ENCODE measurements at regions not wholly inside any gene's neighbourhood (a gene's known extent, or its start where the extent isn't known, plus 50 kb on each side); places are given as distances from the start of the nearest gene placed in this dataset.
"Not testable (repeated sequence)": the region's sequence is repeated elsewhere in the genome, so short reads cannot be mapped to it uniquely, and the experiment has no call there.

DNA sequence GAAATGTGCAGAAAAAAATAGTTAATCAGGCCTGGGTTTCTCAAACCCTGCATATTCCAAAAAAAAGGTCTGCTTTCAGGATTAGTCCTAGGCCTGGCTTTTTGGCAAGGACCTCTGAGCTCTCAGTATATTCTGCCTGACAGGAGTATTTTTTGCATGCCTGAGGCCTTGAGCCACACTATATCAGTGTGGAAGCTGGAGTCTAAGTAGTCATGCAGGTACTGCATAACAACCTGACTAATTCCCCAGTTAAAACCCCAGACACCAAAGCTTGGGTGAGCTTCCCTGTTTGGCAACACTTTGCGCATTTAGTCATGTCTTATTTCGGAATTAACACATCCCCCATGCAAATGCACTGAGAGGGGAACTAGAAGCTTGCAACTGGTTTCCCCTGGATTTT lies 359.5 kb downstream of the CETN3 start:
- no peak overlapping the region for H3K9ac ChIP-seq (ENCODE audit: low read length)
- TF ChIP-seq, protein P1, sequence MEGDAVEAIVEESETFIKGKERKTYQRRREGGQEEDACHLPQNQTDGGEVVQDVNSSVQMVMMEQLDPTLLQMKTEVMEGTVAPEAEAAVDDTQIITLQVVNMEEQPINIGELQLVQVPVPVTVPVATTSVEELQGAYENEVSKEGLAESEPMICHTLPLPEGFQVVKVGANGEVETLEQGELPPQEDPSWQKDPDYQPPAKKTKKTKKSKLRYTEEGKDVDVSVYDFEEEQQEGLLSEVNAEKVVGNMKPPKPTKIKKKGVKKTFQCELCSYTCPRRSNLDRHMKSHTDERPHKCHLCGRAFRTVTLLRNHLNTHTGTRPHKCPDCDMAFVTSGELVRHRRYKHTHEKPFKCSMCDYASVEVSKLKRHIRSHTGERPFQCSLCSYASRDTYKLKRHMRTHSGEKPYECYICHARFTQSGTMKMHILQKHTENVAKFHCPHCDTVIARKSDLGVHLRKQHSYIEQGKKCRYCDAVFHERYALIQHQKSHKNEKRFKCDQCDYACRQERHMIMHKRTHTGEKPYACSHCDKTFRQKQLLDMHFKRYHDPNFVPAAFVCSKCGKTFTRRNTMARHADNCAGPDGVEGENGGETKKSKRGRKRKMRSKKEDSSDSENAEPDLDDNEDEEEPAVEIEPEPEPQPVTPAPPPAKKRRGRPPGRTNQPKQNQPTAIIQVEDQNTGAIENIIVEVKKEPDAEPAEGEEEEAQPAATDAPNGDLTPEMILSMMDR (IDR thresholded peaks at IDR 0.05; ENCODE audit: poor library complexity, severe bottlenecking): no peak
- no peak for TF ChIP-seq POLR2AphosphoS5 (IDR thresholded peaks at IDR 0.05)
- no peak for TF ChIP-seq EZH2 (IDR thresholded peaks at IDR 0.05; ENCODE audit: borderline replicate concordance, insufficient read depth, low read length, poor library complexity, severe bottlenecking)
- TF ChIP-seq MXI1 (conservative IDR thresholded peaks at IDR 0.05; ENCODE audit: poor library complexity, severe bottlenecking): no peak
- TF ChIP-seq EP300 (conservative IDR thresholded peaks at IDR 0.05; ENCODE audit: poor library complexity, severe bottlenecking): no peak
- TF ChIP-seq TAF1 (IDR thresholded peaks at IDR 0.05; ENCODE audit: low read depth): no peak
- no peak for TF ChIP-seq RAD21 (conservative IDR thresholded peaks at IDR 0.05)
- TF ChIP-seq, protein P2, sequence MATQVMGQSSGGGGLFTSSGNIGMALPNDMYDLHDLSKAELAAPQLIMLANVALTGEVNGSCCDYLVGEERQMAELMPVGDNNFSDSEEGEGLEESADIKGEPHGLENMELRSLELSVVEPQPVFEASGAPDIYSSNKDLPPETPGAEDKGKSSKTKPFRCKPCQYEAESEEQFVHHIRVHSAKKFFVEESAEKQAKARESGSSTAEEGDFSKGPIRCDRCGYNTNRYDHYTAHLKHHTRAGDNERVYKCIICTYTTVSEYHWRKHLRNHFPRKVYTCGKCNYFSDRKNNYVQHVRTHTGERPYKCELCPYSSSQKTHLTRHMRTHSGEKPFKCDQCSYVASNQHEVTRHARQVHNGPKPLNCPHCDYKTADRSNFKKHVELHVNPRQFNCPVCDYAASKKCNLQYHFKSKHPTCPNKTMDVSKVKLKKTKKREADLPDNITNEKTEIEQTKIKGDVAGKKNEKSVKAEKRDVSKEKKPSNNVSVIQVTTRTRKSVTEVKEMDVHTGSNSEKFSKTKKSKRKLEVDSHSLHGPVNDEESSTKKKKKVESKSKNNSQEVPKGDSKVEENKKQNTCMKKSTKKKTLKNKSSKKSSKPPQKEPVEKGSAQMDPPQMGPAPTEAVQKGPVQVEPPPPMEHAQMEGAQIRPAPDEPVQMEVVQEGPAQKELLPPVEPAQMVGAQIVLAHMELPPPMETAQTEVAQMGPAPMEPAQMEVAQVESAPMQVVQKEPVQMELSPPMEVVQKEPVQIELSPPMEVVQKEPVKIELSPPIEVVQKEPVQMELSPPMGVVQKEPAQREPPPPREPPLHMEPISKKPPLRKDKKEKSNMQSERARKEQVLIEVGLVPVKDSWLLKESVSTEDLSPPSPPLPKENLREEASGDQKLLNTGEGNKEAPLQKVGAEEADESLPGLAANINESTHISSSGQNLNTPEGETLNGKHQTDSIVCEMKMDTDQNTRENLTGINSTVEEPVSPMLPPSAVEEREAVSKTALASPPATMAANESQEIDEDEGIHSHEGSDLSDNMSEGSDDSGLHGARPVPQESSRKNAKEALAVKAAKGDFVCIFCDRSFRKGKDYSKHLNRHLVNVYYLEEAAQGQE (IDR thresholded peaks at IDR 0.05; ENCODE audit: borderline replicate concordance): no peak
- TF ChIP-seq SMC3 (conservative IDR thresholded peaks at IDR 0.05; ENCODE audit: poor library complexity): no peak
- H2AFZ ChIP-seq (ENCODE audit: low read depth, low read length): no peak overlapping the region
- no peaks in the 10 kb centered on the region for H3K9me2 ChIP-seq (ENCODE audit: insufficient read depth, low read length)
- H3K79me2 ChIP-seq (replicated peaks; ENCODE audit: insufficient read depth, low read length): no peaks in the 10 kb centered on the region
- no peak overlapping the region for H3K4me2 ChIP-seq (ENCODE audit: low read length)
- no peaks in the 10 kb centered on the region for H3K9me3 ChIP-seq (ENCODE audit: low read length)
- no peaks in the 10 kb centered on the region for H3K27me3 ChIP-seq (ENCODE audit: insufficient read depth, low read depth, low read length)
- no peaks in the 10 kb centered on the region for H3F3A ChIP-seq (ENCODE audit: insufficient read depth, low read length, poor library complexity, severe bottlenecking)
- H3K36me3 ChIP-seq (ENCODE audit: insufficient read depth, low read length): no peaks in the 10 kb centered on the region
- no peak overlapping the region for H3K27ac ChIP-seq (ENCODE audit: low read length)
- no peaks in the 10 kb centered on the region for H4K20me1 ChIP-seq (ENCODE audit: insufficient read depth)
- H3K4me3 ChIP-seq (ENCODE audit: low read length): no peak overlapping the region

DNA sequence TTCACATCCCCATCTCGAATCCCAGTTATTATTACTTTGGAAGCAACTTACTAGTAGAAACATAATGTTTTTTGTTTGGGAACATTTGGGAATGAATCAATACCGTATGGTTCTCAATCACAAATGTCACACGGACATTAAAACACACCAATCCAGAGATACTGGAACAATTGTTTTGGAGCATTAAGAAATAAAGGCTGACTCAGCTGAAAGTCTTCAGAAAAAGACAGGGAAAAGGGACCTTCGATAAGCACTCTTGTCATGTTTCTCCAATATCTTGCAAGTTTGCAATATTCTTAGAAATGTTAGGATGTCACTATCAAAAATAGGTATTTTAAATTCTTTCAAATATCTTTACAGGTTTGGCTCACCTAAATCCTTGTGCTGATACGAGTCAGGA lies 362.4 kb downstream of the CETN3 start:
- no peaks in the 10 kb centered on the region for H3K27me3 ChIP-seq (ENCODE audit: insufficient read depth, low read depth, low read length)
- TF ChIP-seq, protein P2 (IDR thresholded peaks at IDR 0.05; ENCODE audit: borderline replicate concordance): no peak
- no peak for TF ChIP-seq EP300 (conservative IDR thresholded peaks at IDR 0.05; ENCODE audit: poor library complexity, severe bottlenecking)
- TF ChIP-seq EZH2 (IDR thresholded peaks at IDR 0.05; ENCODE audit: borderline replicate concordance, insufficient read depth, low read length, poor library complexity, severe bottlenecking): no peak
- TF ChIP-seq SMC3 (conservative IDR thresholded peaks at IDR 0.05; ENCODE audit: poor library complexity): no peak
- TF ChIP-seq MXI1 (conservative IDR thresholded peaks at IDR 0.05; ENCODE audit: poor library complexity, severe bottlenecking): no peak
- TF ChIP-seq TAF1 (IDR thresholded peaks at IDR 0.05; ENCODE audit: low read depth): no peak
- TF ChIP-seq RAD21 (conservative IDR thresholded peaks at IDR 0.05): no peak
- TF ChIP-seq, protein P1 (IDR thresholded peaks at IDR 0.05; ENCODE audit: poor library complexity, severe bottlenecking): no peak
- TF ChIP-seq POLR2AphosphoS5 (IDR thresholded peaks at IDR 0.05): no peak
- H3K4me2 ChIP-seq (ENCODE audit: low read length): no peak overlapping the region
- no peaks in the 10 kb centered on the region for H3K9me3 ChIP-seq (ENCODE audit: low read length)
- no peaks in the 10 kb centered on the region for H3F3A ChIP-seq (ENCODE audit: insufficient read depth, low read length, poor library complexity, severe bottlenecking)
- H3K9ac ChIP-seq (ENCODE audit: low read length): no peak overlapping the region
- no peaks in the 10 kb centered on the region for H3K9me2 ChIP-seq (ENCODE audit: insufficient read depth, low read length)
- no peak overlapping the region for H3K4me3 ChIP-seq (ENCODE audit: low read length)
- H3K36me3 ChIP-seq (ENCODE audit: insufficient read depth, low read length): no peaks in the 10 kb centered on the region
- H4K20me1 ChIP-seq (ENCODE audit: insufficient read depth): no peaks in the 10 kb centered on the region
- H2AFZ ChIP-seq (ENCODE audit: low read depth, low read length): no peak overlapping the region
- no peaks in the 10 kb centered on the region for H3K79me2 ChIP-seq (replicated peaks; ENCODE audit: insufficient read depth, low read length)
- no peak overlapping the region for H3K27ac ChIP-seq (ENCODE audit: low read length)

DNA sequence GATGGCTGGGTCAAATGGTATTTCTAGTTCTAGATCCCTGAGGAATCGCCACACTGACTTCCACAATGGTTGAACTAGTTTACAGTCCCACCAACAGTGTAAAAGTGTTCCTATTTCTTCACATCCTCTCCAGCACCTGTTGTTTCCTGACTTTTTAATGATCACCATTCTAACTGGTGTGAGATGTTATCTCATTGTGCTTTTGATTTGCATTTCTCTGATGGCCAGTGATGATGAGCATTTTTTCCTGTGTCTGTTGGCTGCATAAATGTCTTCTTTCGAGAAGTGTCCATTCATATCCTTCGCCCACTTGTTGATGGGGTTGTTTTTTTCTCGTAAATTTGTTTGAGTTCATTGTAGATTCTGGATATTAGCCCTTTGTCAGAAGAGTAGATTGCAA lies 369.5 kb downstream of the CETN3 start:
- not testable (repeated sequence) for H3K4me3 ChIP-seq (ENCODE audit: low read length); H3K9me2 ChIP-seq (ENCODE audit: insufficient read depth, low read length); H3K27ac ChIP-seq (ENCODE audit: low read length); H3K27me3 ChIP-seq (ENCODE audit: insufficient read depth, low read depth, low read length); H3F3A ChIP-seq (ENCODE audit: insufficient read depth, low read length, poor library complexity, severe bottlenecking); H3K9me3 ChIP-seq (ENCODE audit: low read length); H3K79me2 ChIP-seq (replicated peaks; ENCODE audit: insufficient read depth, low read length); H3K4me2 ChIP-seq (ENCODE audit: low read length); H3K9ac ChIP-seq (ENCODE audit: low read length); H2AFZ ChIP-seq (ENCODE audit: low read depth, low read length); H3K36me3 ChIP-seq (ENCODE audit: insufficient read depth, low read length); H4K20me1 ChIP-seq (ENCODE audit: insufficient read depth)

All from neural cell (in vitro differentiated cells).